Gastroesophageal sphincter (tissue), 3 donors: ENCODE measurements at regions not wholly inside any gene's neighbourhood (a gene's known extent, or its start where the extent isn't known, plus 50 kb on each side); places are given as distances from the start of the nearest gene placed in this dataset.

Source experiments
- EP300 ChIP-seq: sonication (generic); formaldehyde crosslinking; IDR thresholded peaks from one replicate; pipeline ENCODE4 v1.6.1; 2017; ENCODE audit warnings: antibody characterized with exemption, mild to moderate bottlenecking
- POLR2A ChIP-seq, 2 donors: fragments of 450-650 bp; IDR thresholded peaks; one replicate each; pipeline ENCODE4 v1.6.1; 2017; ENCODE audit warnings: antibody characterized with exemption in 2 of 2, mild to moderate bottlenecking in 2 of 2, moderate library complexity in 1 of 2
- POLR2AphosphoS5 ChIP-seq: sonication (generic); formaldehyde crosslinking; IDR thresholded peaks from one replicate; pipeline ENCODE4 v1.6.1; 2017; ENCODE audit warnings: antibody characterized with exemption
- TF ChIP-seq, protein P1 (sequence below), 4 experiments: fragments of 200-600 bp in 2 of 4; fragments of 450-650 bp in 2 of 4; sonication (generic) in 1 of 4; IDR thresholded peaks; one replicate each; pipeline ENCODE4 v1.5.1; 2017 to 2019; ENCODE audit warnings: antibody characterized with exemption in 4 of 4, mild to moderate bottlenecking in 2 of 4, moderate library complexity in 2 of 4

- no peak for TF ChIP-seq POLR2A (IDR thresholded peaks at IDR 0.05)
- TF ChIP-seq, protein P1, sequence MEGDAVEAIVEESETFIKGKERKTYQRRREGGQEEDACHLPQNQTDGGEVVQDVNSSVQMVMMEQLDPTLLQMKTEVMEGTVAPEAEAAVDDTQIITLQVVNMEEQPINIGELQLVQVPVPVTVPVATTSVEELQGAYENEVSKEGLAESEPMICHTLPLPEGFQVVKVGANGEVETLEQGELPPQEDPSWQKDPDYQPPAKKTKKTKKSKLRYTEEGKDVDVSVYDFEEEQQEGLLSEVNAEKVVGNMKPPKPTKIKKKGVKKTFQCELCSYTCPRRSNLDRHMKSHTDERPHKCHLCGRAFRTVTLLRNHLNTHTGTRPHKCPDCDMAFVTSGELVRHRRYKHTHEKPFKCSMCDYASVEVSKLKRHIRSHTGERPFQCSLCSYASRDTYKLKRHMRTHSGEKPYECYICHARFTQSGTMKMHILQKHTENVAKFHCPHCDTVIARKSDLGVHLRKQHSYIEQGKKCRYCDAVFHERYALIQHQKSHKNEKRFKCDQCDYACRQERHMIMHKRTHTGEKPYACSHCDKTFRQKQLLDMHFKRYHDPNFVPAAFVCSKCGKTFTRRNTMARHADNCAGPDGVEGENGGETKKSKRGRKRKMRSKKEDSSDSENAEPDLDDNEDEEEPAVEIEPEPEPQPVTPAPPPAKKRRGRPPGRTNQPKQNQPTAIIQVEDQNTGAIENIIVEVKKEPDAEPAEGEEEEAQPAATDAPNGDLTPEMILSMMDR (IDR thresholded peaks at IDR 0.05), result no peak
- TF ChIP-seq EP300, result no peak
- no peak for TF ChIP-seq POLR2AphosphoS5
Observed at GRCh38 chr10:78290131-78290750, 256.6 kb downstream of the RPS24 start.
